ENCODE measurements at regions not wholly inside any gene's neighbourhood (a gene's known extent, or its start where the extent isn't known, plus 50 kb on each side); places are given as distances from the start of the nearest gene placed in this dataset.

DNA sequence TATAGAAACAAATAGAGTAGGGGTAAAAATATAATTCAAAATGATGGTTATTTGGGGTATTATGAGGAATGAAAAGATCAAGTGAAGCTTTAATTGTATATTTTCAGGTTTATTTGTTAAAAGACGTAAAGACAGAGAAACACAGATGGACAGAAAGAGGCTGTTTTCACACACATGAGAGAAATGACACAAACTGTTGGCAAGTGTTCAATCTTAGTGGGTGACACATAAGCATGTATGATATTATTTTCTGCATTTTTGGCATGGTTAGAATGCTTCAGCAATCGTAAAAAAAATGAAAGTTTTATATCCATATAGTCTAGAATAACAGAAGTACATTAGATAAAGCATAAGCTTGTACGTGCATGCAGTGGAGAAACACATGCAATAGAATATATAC, 464.4 kb upstream of the AKR1E2 start:
- Histone ChIP-seq H4K20me1 (ENCODE audit: insufficient read depth) (no peaks in the 10 kb centered on the region), H3K4me2 (ENCODE audit: unreplicated experiment) (no peak overlapping the region), H2AFZ (no peak overlapping the region), H3K4me3 (no peak overlapping the region), H3K27me3 (replicated peaks; ENCODE audit: insufficient read depth) (no peaks in the 10 kb centered on the region), H3K9me3 (ENCODE audit: low read depth) (no peaks in the 10 kb centered on the region), H3K4me1 (ENCODE audit: insufficient read depth) (no peaks in the 10 kb centered on the region), H3K9me2 (ENCODE audit: insufficient read depth) (no peaks in the 10 kb centered on the region), H3F3A (ENCODE audit: insufficient read depth) (no peaks in the 10 kb centered on the region), H3K9ac (no peak overlapping the region), H3K79me2 (ENCODE audit: insufficient read depth) (no peaks in the 10 kb centered on the region), H3K36me3 (ENCODE audit: low read depth) (no peaks in the 10 kb centered on the region), H3K27ac (no peak overlapping the region)
- TF ChIP-seq EZH2 (IDR thresholded peaks at IDR 0.05; ENCODE audit: insufficient read depth, poor library complexity, severe bottlenecking): no peak
- no peak for TF ChIP-seq EZH2phosphoT487 (IDR thresholded peaks at IDR 0.05; ENCODE audit: insufficient read depth, low read depth)
- DNase-seq: no peak
- in situ Hi-C loops (cut with MboI): loop anchor here (25.0 kb wide), 1 partner anchor 401 kb away; no protein-coding TSS in a partner anchor
- 70 to 78% methylated on average over 3 of the region's 3 CpGs for WGBS, 2 experiments (ENCODE audit: low coverage in 1 of 2, low lambda C conversion rate in 2 of 2, missing lambda C conversion rate in 2 of 2)

DNA sequence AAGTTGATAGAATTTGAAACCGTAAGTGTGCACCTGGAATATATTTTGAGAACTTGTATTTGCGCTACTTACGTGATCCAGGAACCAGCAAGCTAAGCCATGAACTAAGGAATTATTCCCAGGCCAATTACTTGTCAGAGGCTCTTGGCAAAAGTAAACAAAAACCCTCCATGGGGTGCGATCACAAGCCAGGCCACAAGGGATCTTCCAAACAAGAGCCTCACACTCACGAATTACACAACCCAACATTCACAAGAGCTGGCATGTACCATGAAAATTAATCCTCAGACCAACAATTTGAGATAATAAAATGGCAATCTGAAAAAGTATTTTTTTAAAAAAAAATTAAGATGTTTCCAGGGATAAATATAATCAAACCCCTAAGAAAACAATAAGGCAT, 467.0 kb upstream of the AKR1E2 start:
- Histone ChIP-seq H3K36me3 (ENCODE audit: low read depth) (no peaks in the 10 kb centered on the region), H3K27ac (no peak overlapping the region), H3K27me3 (replicated peaks; ENCODE audit: insufficient read depth) (no peaks in the 10 kb centered on the region), H3K79me2 (ENCODE audit: insufficient read depth) (no peaks in the 10 kb centered on the region), H3K9me3 (ENCODE audit: low read depth) (no peaks in the 10 kb centered on the region), H2AFZ (no peak overlapping the region), H3K4me1 (ENCODE audit: insufficient read depth) (peaks cover 4% of the 10 kb centered on the region), H3K4me3 (no peak overlapping the region), H4K20me1 (ENCODE audit: insufficient read depth) (no peaks in the 10 kb centered on the region), H3F3A (ENCODE audit: insufficient read depth) (peaks cover 3% of the 10 kb centered on the region; the same call in 1 of the 2 replicates), H3K4me2 (ENCODE audit: unreplicated experiment) (no peak overlapping the region), H3K9ac (no peak overlapping the region), H3K9me2 (ENCODE audit: insufficient read depth) (no peaks in the 10 kb centered on the region)
- no peak for TF ChIP-seq EZH2 (IDR thresholded peaks at IDR 0.05; ENCODE audit: insufficient read depth, poor library complexity, severe bottlenecking)
- TF ChIP-seq EZH2phosphoT487 (IDR thresholded peaks at IDR 0.05; ENCODE audit: insufficient read depth, low read depth): no peak
- 78 to 82% methylated on average over 5 of the region's 5 CpGs for WGBS, 2 experiments (ENCODE audit: low coverage in 1 of 2, low lambda C conversion rate in 2 of 2, missing lambda C conversion rate in 2 of 2)
- in situ Hi-C loops (cut with MboI): loop anchor here (25.0 kb wide), 1 partner anchor 403 kb away; no protein-coding TSS in a partner anchor
- no peak for DNase-seq

DNA sequence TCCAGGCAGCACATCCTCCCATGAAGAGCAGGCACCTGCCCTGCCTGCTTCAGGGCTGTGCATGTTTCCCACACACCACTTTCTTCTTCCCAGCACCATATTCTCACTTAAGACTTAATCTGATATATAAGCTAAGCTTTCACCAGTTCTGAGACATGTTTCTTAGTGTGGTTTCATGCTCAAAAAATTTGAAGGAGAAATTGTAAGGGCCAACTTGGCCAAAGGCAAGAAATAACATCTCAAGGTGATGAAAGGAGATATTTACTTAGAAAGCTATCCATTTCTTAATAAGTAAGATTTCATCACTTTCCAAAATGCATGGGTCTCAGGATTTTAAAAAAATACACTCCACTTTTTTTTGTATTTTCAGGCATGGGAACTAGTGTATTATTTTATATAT, 468.1 kb upstream of the AKR1E2 start:
- H3K4me2 ChIP-seq (ENCODE audit: unreplicated experiment): no peak overlapping the region
- H3K4me1 ChIP-seq (ENCODE audit: insufficient read depth): peaks cover 15% of the 10 kb centered on the region
- H3K9ac ChIP-seq: no peak overlapping the region
- H3K79me2 ChIP-seq (ENCODE audit: insufficient read depth): no peaks in the 10 kb centered on the region
- no peaks in the 10 kb centered on the region for H3K27me3 ChIP-seq (replicated peaks; ENCODE audit: insufficient read depth)
- H3F3A ChIP-seq (ENCODE audit: insufficient read depth): peaks cover 13% of the 10 kb centered on the region
- in situ Hi-C loops (cut with MboI): loop anchor here (25.0 kb wide), 1 partner anchor 404 kb away; no protein-coding TSS in a partner anchor
- H3K9me2 ChIP-seq (ENCODE audit: insufficient read depth): no peaks in the 10 kb centered on the region
- H4K20me1 ChIP-seq (ENCODE audit: insufficient read depth): no peaks in the 10 kb centered on the region
- TF ChIP-seq EZH2phosphoT487 (IDR thresholded peaks at IDR 0.05; ENCODE audit: insufficient read depth, low read depth): no peak
- TF ChIP-seq EZH2 (IDR thresholded peaks at IDR 0.05; ENCODE audit: insufficient read depth, poor library complexity, severe bottlenecking): no peak
- H3K36me3 ChIP-seq (ENCODE audit: low read depth): no peaks in the 10 kb centered on the region
- DNase-seq: no peak
- H3K27ac ChIP-seq: no peak overlapping the region
- H3K9me3 ChIP-seq (ENCODE audit: low read depth): no peaks in the 10 kb centered on the region
- H2AFZ ChIP-seq: no peak overlapping the region
- H3K4me3 ChIP-seq: no peak overlapping the region

DNA sequence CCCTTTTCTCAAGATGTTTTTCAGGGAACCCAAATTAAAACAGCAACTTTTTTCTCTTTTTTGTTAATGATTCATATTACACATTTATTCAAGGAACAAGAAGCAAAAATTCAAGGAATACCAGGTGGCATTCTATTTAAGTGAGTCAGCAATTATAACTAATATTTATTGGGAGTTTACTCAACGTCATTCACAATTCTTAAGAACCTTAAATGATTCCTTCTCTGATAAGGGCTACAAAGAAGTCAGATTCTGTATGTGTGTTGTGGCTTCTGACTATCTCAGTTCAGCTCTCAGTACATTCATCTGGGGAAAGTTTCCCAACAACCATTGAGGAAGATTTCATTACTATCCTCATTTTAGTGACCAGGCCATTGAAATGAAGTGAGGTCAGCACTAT, 470.7 kb upstream of the AKR1E2 start:
- H3K9me3 ChIP-seq (ENCODE audit: low read depth): no peaks in the 10 kb centered on the region
- no peaks in the 10 kb centered on the region for H3K79me2 ChIP-seq (ENCODE audit: insufficient read depth)
- no peaks in the 10 kb centered on the region for H3K36me3 ChIP-seq (ENCODE audit: low read depth)
- no peaks in the 10 kb centered on the region for H4K20me1 ChIP-seq (ENCODE audit: insufficient read depth)
- H3K27ac ChIP-seq: no peak overlapping the region
- H3K9me2 ChIP-seq (ENCODE audit: insufficient read depth): 0 out of 2 replicates have a peak, but pooled peaks cover 3% of the 10 kb centered on the region
- H2AFZ ChIP-seq: no peak overlapping the region
- no peak for TF ChIP-seq EZH2 (IDR thresholded peaks at IDR 0.05; ENCODE audit: insufficient read depth, poor library complexity, severe bottlenecking)
- TF ChIP-seq EZH2phosphoT487 (IDR thresholded peaks at IDR 0.05; ENCODE audit: insufficient read depth, low read depth): no peak
- DNase-seq: no peak
- in situ Hi-C loops (cut with MboI): loop anchor here (25.0 kb wide), 1 partner anchor 407 kb away; no protein-coding TSS in a partner anchor
- 86 to 97% methylated on average over 1 of the region's 1 CpG for WGBS, 2 experiments (ENCODE audit: low coverage in 1 of 2, low lambda C conversion rate in 2 of 2, missing lambda C conversion rate in 2 of 2)
- peaks cover 25% of the 10 kb centered on the region for H3K4me1 ChIP-seq (ENCODE audit: insufficient read depth)
- no peak overlapping the region for H3K4me2 ChIP-seq (ENCODE audit: unreplicated experiment)
- H3K27me3 ChIP-seq (replicated peaks; ENCODE audit: insufficient read depth): no peaks in the 10 kb centered on the region
- peaks cover 25% of the 10 kb centered on the region for H3F3A ChIP-seq (ENCODE audit: insufficient read depth)
- no peak overlapping the region for H3K4me3 ChIP-seq
- H3K9ac ChIP-seq: no peak overlapping the region
